CD4-positive, alpha-beta T cell treated with Interleukin-6 for 4 hours (primary cell): ENCODE measurements at regions not wholly inside any gene's neighbourhood (a gene's known extent, or its start where the extent isn't known, plus 50 kb on each side); places are given as distances from the start of the nearest gene placed in this dataset.
"Not testable (repeated sequence)": the region's sequence is repeated elsewhere in the genome, so short reads cannot be mapped to it uniquely, and the experiment has no call there.

Experiments used
- DNase-seq: peaks from one replicate; pipeline ENCODE4 v3.0.0-alpha.2; 2020; ENCODE audit warnings: mixed read lengths

DNA sequence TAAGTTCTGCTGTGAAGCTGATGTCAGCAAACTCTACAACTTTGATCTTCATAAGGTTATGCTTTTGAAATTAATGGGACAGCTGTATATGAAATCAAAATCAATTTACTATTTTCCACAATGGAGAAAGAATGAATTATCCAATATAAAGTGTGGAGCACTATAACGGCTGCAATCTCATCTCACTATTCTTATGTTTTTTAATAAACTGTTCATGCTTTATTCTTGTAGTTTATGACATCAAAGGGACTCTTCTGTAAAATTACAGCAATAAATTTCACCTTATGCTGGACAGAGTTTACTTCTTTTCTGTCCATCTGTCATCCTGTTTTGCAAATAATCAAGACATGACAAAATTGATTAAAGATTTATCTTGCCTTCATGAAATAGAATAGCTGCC, 192.5 kb downstream of the TECRL start:
- DNase-seq: no peak

- no peak for DNase-seq
Measured at GRCh38 chr4:64205376-64205775, 203.9 kb downstream of the TECRL start.

DNA sequence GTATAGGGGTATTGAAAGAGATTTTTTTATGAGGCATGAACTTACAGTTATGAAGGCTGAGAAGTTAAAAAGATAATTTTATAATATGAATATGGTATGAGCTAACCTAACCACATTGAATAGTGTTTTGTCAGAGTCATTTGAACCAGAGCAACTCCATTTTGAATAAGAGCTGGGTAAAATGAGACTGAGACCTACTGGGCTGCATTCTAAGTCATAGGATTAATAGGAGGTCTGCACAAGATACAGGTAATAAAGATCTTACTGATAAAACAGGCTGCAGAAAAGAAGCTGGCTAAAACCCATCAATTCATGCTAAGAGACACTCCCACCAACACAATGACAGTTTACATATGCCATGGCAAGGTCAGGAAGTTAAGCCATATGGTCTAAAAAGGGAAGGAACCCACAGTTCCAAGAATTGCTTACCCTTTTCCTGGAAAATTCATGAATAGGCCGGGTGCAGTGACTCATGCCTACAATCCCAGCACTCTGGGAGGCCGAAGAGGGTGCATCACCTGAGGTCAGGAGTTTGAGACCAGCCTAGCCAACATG, 209.2 kb downstream of the TECRL start:
- no peak for DNase-seq

GRCh38 chr4:64195582-64195981, 213.7 kb downstream of the TECRL start:
- no peak for DNase-seq

DNA sequence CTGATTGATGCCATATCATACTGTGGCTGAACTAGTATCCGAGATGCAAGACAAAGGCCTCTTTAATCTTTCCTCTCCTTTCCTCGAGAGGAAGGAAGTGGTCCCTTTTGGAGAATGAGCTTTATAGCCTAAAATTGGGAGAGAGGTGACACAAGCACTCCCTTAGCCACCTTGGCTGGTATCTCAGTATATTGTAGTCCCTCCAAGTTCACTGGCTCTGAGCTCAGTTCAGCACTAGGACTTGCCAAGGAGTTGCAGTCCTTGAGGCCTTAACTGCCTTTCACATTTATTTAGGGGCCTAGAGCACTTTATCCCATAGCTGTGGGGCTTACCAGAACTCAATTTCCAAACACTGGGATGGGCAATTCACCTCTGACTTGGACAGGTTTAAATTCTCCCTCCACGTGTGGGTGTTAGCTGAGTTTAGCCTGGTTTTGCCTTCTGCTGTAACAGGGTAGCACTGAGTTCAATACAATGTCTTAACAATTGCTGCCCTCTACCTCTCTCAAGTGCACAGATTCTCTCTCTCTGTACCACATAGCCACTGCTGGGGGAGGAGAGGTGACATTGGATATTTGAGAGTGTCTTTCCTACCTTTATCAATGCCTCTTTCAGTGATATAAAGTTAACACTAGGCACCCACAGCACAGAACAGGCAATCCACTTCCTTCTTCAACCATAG, 216.4 kb downstream of the TECRL start:
- DNase-seq: no peak

- DNase-seq: no peak
Measured at GRCh38 chr4:64174247-64174882, 234.9 kb downstream of the TECRL start.

DNA sequence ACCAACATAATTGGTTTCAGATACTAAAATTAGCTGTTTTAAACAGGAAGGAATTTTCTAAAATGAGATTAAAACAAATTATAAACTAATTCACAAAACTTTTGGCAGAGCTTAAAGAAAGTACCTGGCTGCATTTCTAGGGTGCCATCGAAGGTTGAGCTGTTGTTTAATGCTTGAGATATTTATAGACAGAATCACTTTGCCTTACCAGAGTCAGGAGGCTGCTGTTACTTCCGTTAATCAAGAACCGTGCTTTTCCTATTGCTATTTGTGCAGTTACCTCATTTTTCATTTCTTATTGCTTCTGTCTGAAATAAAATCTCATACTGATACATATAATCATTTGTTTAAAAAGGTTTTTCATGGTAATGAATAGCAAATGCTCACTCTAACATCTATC, 242.9 kb downstream of the TECRL start:
- DNase-seq: no peak

GRCh38 chr4:64158648-64159326, 250.5 kb downstream of the TECRL start:
- peak; percentile 15 for DNase-seq

DNA sequence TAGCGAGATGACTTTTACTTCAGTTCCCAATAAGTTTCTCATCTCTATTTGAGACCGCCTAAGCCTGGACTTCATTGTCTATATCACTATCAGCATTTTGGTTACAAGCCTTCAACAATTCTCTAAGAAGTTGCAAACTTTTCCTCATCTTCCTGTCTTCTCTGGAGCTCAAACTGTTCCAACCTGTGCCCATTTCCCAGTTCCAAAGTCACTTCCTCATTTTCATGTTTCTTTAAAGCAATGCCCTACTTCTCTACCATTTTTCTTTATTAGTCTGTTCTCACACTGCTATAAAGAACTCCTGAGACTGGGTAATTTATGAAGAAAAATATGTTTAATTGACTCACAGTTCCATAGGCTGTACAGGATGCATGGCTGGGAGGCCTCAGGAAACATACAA, 251.9 kb downstream of the TECRL start:
- DNase-seq: no peak

DNA sequence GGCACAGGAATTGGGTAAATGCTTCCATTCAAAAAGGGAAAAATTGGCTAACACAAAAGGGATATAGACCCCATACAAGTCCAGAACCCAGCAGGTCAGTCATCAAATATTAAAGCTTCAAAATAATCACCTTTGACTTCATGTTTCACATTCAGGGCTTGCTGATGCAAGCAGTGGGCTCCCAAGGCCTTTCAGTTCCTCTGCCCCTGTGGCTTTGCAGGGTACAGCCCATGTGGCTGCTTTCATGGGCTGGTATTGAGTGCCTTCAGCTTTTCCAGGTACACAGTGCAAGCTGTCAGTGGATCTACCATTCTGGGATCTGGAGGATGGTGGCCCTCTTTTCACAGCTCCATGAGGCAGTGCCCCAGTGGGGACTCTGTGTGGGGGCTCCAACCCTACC, 253.0 kb downstream of the TECRL start:
- DNase-seq: no peak

DNA sequence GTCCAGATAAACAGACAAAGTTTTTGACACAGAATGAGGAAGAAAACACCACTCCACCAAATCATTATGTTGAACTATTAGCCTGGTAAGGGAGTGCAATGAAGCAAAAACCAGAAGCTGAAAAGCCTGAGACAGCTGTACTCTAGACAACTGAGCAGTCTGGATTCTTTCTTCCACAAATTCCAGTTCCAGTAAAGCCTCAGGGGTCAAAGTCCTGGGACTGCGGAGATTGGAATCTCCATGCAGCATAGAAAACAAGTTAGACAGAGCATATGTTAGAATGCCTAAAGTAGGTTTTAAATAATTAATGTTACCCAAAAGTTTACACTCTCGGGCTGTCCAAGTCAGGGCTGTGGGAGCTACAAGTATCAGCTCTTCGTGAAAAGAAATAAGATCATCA, 263.2 kb downstream of the TECRL start:
- DNase-seq: no peak

DNA sequence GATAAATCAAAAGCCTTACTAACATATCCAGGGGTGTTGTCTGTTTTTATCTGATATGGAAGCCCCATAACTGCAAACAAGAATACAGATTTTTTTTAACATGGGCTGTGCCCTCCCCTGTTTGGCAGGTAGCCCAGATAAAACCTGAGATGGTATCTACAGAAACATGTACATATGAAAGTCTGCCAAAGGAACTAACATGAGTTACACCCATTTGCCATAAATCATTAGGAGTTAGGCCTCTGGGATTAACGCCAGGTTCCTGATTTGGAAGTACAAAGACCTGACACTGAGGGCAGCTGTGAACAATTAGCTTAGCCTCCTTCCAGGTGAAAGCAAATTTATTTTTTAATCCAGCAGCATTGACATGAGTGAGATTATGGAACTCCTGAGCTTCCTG, 264.3 kb downstream of the TECRL start:
- DNase-seq: no peak

GRCh38 chr4:64130907-64131306, 278.3 kb downstream of the TECRL start:
- DNase-seq: no peak

DNA sequence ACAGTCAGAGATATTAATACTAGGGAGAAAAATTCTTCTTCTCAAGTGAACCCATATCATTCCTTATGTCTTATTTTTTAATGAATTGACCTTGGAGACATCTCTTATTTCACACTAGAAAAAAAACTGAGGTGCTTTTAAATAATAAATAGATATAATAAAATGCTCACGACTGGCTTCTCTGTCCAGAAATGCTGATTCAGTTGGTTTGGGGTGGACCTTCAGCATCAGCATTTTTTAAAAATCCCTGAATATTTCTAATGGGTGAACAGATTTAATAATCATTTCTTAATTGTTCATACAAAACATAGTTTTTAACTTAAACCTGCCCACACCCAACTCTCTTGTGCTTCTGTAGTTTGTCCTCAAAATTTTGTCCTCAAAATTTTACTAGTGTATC, 283.9 kb downstream of the TECRL start:
- no peak for DNase-seq

- no peak for DNase-seq
Measured at GRCh38 chr4:64121803-64122202, 287.4 kb downstream of the TECRL start.

DNA sequence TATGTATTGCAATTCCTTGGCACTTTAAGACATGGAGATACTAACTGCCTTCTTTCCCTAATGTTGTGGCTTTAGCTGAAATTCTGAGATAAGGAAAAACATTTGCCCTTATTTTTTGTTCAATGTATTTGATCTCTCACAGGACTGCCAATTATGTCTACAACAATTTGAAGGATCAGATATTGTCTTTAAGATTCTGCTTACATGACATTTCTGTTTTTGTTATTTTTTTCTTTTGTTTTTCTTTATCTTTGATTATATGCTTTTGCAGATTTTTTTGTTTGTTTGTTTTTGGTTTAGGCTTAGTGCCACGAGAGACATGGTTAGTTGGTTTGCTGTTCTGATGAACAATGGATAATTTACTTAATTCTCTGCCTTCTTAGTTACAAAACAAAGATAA, 303.3 kb downstream of the TECRL start:
- no peak for DNase-seq

DNA sequence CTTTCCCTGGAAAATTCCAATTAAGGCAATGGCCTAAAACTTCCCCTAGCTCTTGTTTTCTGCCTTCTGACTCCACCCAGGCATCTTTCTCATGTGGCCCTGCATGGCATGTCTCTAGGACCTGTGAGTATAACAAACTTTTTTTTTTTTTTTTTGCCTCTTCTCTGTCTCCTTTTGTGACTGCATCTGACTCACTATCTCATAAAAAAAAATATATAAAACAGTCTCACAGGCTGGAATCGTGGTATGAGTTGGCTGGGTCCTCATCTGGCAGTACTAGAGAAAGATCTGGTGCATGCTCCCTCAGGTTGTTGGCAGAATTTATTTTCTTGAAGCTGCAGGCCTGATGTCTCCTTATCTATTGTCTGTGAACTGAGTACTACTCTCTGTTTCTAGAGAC, 313.9 kb downstream of the TECRL start:
- DNase-seq: no peak

- DNase-seq: no peak
Measured at GRCh38 chr4:64079316-64079715, 329.9 kb downstream of the TECRL start.

GRCh38 chr4:64068096-64068495, 341.2 kb downstream of the TECRL start:
- no peak for DNase-seq

- no peak for DNase-seq
Measured at GRCh38 chr4:64062991-64063390, 346.3 kb downstream of the TECRL start.

GRCh38 chr4:64037033-64037432, 372.2 kb downstream of the TECRL start:
- not testable (repeated sequence) for DNase-seq

DNA sequence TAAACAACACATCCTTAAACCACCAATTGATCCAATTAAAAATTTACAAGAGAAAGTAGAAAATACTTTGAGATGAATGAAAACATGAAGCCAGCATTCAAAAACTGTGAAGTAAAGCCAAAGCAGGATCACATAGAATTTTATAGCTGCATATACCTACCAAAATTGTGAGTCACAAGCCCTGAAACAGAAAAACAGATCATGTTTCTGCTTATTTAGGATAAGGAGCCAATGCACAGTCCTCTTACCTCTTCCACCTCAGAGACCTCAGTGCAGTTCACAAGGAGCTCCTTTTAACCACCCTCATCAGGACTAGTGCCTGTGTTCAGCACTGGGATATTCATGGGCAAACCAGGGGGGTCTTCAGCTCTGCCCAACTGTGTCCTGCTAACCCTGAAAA, 386.7 kb downstream of the TECRL start:
- no peak for DNase-seq

DNA sequence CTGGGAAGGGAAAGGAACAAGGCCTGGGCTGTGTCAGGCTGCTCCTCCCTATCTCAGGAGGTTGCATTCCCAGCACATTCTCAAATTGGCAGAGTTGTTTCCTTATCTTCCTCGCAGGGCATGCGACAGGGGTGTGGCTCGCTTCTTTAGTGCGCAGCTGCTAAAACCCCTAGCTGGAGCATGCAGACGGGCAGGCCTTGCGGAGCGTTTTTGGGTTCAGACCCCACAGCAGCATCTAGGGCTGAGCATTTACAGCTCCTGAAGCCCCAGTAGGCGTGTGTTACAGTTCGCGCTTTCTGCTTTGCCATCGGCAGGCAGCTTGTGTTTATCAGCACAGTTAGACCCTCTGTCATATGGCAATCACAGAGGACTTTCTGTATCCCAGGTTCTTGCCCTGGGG, 392.4 kb downstream of the TECRL start:
- DNase-seq: no peak

DNA sequence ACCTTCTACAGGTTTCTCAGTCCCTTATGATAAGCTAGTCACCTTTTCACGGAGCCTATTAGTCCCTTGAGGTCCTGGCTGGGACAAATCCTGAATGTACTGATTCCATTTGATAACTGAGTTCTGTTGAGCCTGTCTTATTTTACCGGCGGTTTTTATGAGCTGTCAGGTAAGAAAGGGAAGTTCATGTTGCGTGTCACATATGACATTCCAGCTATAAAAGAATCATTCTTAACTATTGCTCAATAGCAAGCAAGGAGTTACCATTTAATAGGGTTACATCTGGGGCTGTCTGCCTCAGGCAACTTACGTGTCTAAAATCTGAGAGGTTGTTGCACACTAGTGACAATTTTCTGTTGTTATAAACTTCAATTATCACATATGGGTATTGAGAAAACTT, 394.6 kb downstream of the TECRL start:
- DNase-seq: no peak
